Nephron progenitor cell (in vitro differentiated cells): ENCODE measurements at regions not wholly inside any gene's neighbourhood (a gene's known extent, or its start where the extent isn't known, plus 50 kb on each side); places are given as distances from the start of the nearest gene placed in this dataset.
A peak's percentile ranks its signal among the peaks of the same experiment; 100 is the strongest.

ENCODE experiments used
- DNase-seq: peaks from one replicate; pipeline ENCODE4 v3.0.0; 2021
- H3K27ac Mint-ChIP-seq: 2 replicates; pipeline ENCODE4 v1.8.0; 2021; ENCODE audit warnings: mild to moderate bottlenecking, moderate library complexity, mixed read lengths
- H3K27me3 Mint-ChIP-seq: 2 replicates; pipeline ENCODE4 v1.8.0; 2021; ENCODE audit warnings: mild to moderate bottlenecking, low read depth, mixed read lengths; ENCODE audit not compliant: poor library complexity
- H3K36me3 Mint-ChIP-seq: 2 replicates; pipeline ENCODE4 v1.8.0; 2021; ENCODE audit warnings: low read depth, mixed read lengths
- H3K4me1 Mint-ChIP-seq: 2 replicates; pipeline ENCODE4 v1.8.0; 2021; ENCODE audit warnings: mixed read lengths
- H3K4me3 Mint-ChIP-seq: 2 replicates; pipeline ENCODE4 v1.8.0; 2021; ENCODE audit warnings: mild to moderate bottlenecking, moderate library complexity, mixed read lengths
- H3K9me3 Mint-ChIP-seq: 2 replicates; pipeline ENCODE4 v1.8.0; 2021; ENCODE audit warnings: mild to moderate bottlenecking, moderate library complexity, mixed read lengths
- CTCF ChIP-seq: fragments of 200-600 bp; sonication (generic); IDR thresholded peaks from 2 replicates; pipeline ENCODE4 v1.5.0; 2021; ENCODE audit warnings: antibody characterized with exemption

GRCh38 chr4:126895988-126896570 is 736.7 kb upstream of the INTU start:
- Mint-ChIP-seq H3K27ac (no peak overlapping the region), H3K9me3 (peaks cover 32% of the 10 kb centered on the region), H3K4me1 (peaks cover 3% of the 10 kb centered on the region), H3K4me3 (no peak overlapping the region), H3K36me3 (peaks cover 4% of the 10 kb centered on the region), H3K27me3 (no peaks in the 10 kb centered on the region)
- TF ChIP-seq CTCF: no peak
- DNase-seq: no peak

- H3K27me3 Mint-ChIP-seq: no peaks in the 10 kb centered on the region
- no peaks in the 10 kb centered on the region for H3K4me1 Mint-ChIP-seq
- H3K4me3 Mint-ChIP-seq: no peak overlapping the region
- TF ChIP-seq CTCF: no peak
- no peak for DNase-seq
- H3K9me3 Mint-ChIP-seq: peaks cover 32% of the 10 kb centered on the region
- no peak overlapping the region for H3K27ac Mint-ChIP-seq
- peaks cover 4% of the 10 kb centered on the region for H3K36me3 Mint-ChIP-seq
These were observed 735.7 kb upstream of the INTU start for GRCh38 chr4:126897038-126897437.

- Mint-ChIP-seq H3K4me3 (no peak overlapping the region), H3K27me3 (no peaks in the 10 kb centered on the region), H3K9me3 (peaks cover 32% of the 10 kb centered on the region), H3K36me3 (peaks cover 4% of the 10 kb centered on the region), H3K4me1 (no peaks in the 10 kb centered on the region), H3K27ac (peak overlapping the region; percentile 12)
- no peak for TF ChIP-seq CTCF
- no peak for DNase-seq
These were observed 733.9 kb upstream of the INTU start for GRCh38 chr4:126898815-126899214.

- Mint-ChIP-seq H3K36me3 (peaks cover 4% of the 10 kb centered on the region), H3K9me3 (peaks cover 32% of the 10 kb centered on the region), H3K27ac (no peak overlapping the region), H3K27me3 (no peaks in the 10 kb centered on the region), H3K4me3 (no peak overlapping the region), H3K4me1 (no peaks in the 10 kb centered on the region)
- DNase-seq: no peak
- no peak for TF ChIP-seq CTCF
These were observed 733.4 kb upstream of the INTU start for GRCh38 chr4:126899331-126899801.

GRCh38 chr4:126906466-126906865 is 726.3 kb upstream of the INTU start:
- H3K27ac Mint-ChIP-seq: no peak overlapping the region
- H3K36me3 Mint-ChIP-seq: no peaks in the 10 kb centered on the region
- H3K9me3 Mint-ChIP-seq: no peaks in the 10 kb centered on the region
- no peak for TF ChIP-seq CTCF
- H3K4me1 Mint-ChIP-seq: no peaks in the 10 kb centered on the region
- no peaks in the 10 kb centered on the region for H3K27me3 Mint-ChIP-seq
- DNase-seq: no peak
- no peak overlapping the region for H3K4me3 Mint-ChIP-seq

GRCh38 chr4:126907389-126907788 is 725.4 kb upstream of the INTU start:
- no peaks in the 10 kb centered on the region for H3K9me3 Mint-ChIP-seq
- no peaks in the 10 kb centered on the region for H3K4me1 Mint-ChIP-seq
- no peak overlapping the region for H3K27ac Mint-ChIP-seq
- no peak for TF ChIP-seq CTCF
- H3K4me3 Mint-ChIP-seq: no peak overlapping the region
- no peaks in the 10 kb centered on the region for H3K27me3 Mint-ChIP-seq
- H3K36me3 Mint-ChIP-seq: no peaks in the 10 kb centered on the region
- no peak for DNase-seq
